ENCODE measurements at regions not wholly inside any gene's neighbourhood (a gene's known extent, or its start where the extent isn't known, plus 50 kb on each side); places are given as distances from the start of the nearest gene placed in this dataset.

DNA sequence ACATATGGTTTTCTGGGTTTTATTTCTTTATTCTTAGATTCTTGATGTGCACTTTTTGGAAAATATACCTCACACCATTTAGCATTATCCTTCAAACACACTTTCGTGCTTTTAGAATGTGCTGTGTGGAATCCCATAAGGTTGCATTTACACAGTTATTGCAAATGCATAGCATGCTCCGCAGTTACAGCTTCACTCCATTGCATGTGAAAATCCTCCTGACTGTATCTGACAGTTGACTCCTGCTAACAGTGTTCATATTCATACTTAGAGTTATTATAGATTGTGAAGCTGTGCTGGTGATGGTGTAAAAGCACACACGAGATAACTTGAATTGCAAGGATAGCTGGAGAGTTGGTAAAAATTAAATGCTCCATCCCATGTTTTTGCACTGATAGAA lies 811.5 kb upstream of the TENM3 start:
- TF ChIP-seq, protein P1, sequence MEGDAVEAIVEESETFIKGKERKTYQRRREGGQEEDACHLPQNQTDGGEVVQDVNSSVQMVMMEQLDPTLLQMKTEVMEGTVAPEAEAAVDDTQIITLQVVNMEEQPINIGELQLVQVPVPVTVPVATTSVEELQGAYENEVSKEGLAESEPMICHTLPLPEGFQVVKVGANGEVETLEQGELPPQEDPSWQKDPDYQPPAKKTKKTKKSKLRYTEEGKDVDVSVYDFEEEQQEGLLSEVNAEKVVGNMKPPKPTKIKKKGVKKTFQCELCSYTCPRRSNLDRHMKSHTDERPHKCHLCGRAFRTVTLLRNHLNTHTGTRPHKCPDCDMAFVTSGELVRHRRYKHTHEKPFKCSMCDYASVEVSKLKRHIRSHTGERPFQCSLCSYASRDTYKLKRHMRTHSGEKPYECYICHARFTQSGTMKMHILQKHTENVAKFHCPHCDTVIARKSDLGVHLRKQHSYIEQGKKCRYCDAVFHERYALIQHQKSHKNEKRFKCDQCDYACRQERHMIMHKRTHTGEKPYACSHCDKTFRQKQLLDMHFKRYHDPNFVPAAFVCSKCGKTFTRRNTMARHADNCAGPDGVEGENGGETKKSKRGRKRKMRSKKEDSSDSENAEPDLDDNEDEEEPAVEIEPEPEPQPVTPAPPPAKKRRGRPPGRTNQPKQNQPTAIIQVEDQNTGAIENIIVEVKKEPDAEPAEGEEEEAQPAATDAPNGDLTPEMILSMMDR (IDR thresholded peaks at IDR 0.05), result no peak
- TF ChIP-seq POLR2A (IDR thresholded peaks at IDR 0.05), result no peak
